Smooth muscle cell (in vitro differentiated cells): ENCODE measurements at regions not wholly inside any gene's neighbourhood (a gene's known extent, or its start where the extent isn't known, plus 50 kb on each side); places are given as distances from the start of the nearest gene placed in this dataset.

Experiments used
- DNase-seq: peaks from one replicate; lab custom pipeline; 2025; ENCODE audit not compliant: unreplicated experiment; lab: John Stamatoyannopoulos, UW
- H2AFZ ChIP-seq: fragments of 200-600 bp; sonication (generic); 2 replicates; pipeline ENCODE4 v1.6.0; 2016; ENCODE audit warnings: antibody characterized with exemption, low read depth, mild to moderate bottlenecking
- H3F3A ChIP-seq: fragments of 200-600 bp; sonication (generic); 2 replicates; pipeline ENCODE4 v1.6.0; 2017; ENCODE audit warnings: antibody characterized with exemption, low read depth
- H3K27ac ChIP-seq: fragments of 200-600 bp; sonication (generic); 2 replicates; pipeline ENCODE4 v1.5.1; 2016; ENCODE audit warnings: low read depth, mild to moderate bottlenecking
- H3K27me3 ChIP-seq: fragments of 200-600 bp; sonication (generic); 2 replicates; pipeline ENCODE4 v1.6.1; 2016; ENCODE audit warnings: low read depth, mild to moderate bottlenecking
- H3K36me3 ChIP-seq: fragments of 200-600 bp; sonication (generic); 2 replicates; pipeline ENCODE4 v1.5.1; 2016; ENCODE audit warnings: low read depth
- H3K4me1 ChIP-seq: fragments of 200-600 bp; sonication (generic); 2 replicates; pipeline ENCODE4 v1.5.1; 2016; ENCODE audit warnings: low read depth
- H3K4me2 ChIP-seq: fragments of 200-600 bp; sonication (generic); 2 replicates; pipeline ENCODE4 v1.6.0; 2016; ENCODE audit warnings: mild to moderate bottlenecking
- H3K4me3 ChIP-seq: fragments of 200-600 bp; sonication (generic); 2 replicates; pipeline ENCODE4 v1.5.1; 2016; ENCODE audit warnings: mild to moderate bottlenecking
- H3K79me2 ChIP-seq: fragments of 200-600 bp; sonication (generic); 2 replicates; pipeline ENCODE4 v1.6.0; 2016; ENCODE audit warnings: low read depth, mild to moderate bottlenecking
- H3K9ac ChIP-seq: fragments of 200-600 bp; sonication (generic); 2 replicates; pipeline ENCODE4 v1.6.0; 2016; ENCODE audit warnings: low read depth
- H3K9me3 ChIP-seq: fragments of 200-600 bp; sonication (generic); replicated peaks from 2 replicates; pipeline ENCODE4 v1.5.1; 2016; ENCODE audit warnings: low read depth
- H4K20me1 ChIP-seq: fragments of 200-600 bp; sonication (generic); 2 replicates; pipeline ENCODE4 v1.6.0; 2016; ENCODE audit warnings: low read depth
- WGBS: methylation state at CpG from one replicate; pipeline ENCODE4 v1.1.7; 2016; ENCODE audit warnings: low lambda C conversion rate; 5-methylcytosine and 5-hydroxymethylcytosine counted together
- TF ChIP-seq, protein P1 (sequence below): fragments of 200-600 bp; sonication (generic); IDR thresholded peaks from 2 replicates; pipeline ENCODE4 v1.5.1; 2017; ENCODE audit warnings: borderline replicate concordance, mild to moderate bottlenecking, antibody characterized with exemption; ENCODE audit not compliant: insufficient read depth, poor library complexity, severe bottlenecking

DNA sequence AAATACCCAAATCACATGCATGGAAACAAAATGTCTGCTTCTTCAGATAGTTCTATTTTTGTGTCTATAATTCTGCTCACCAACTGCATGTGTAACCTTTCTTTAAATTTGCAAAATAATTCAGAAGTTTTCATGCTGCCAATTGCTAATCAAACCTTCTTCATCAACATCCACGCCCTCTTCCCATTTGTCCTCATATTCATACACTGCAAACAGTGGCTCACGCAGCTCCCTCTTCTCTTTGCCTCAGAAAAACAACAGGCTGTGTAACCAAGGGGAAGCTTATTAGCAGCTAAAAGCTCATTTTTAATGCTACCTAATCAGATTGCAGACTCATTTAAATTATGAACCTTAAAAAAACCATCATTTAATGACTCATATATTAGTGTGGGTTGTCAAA lies 555.0 kb upstream of the EPHA7 start:
- H3F3A ChIP-seq, result no peaks in the 10 kb centered on the region
- no peak overlapping the region for H3K4me2 ChIP-seq
- no peaks in the 10 kb centered on the region for H3K27me3 ChIP-seq
- TF ChIP-seq, protein P1, sequence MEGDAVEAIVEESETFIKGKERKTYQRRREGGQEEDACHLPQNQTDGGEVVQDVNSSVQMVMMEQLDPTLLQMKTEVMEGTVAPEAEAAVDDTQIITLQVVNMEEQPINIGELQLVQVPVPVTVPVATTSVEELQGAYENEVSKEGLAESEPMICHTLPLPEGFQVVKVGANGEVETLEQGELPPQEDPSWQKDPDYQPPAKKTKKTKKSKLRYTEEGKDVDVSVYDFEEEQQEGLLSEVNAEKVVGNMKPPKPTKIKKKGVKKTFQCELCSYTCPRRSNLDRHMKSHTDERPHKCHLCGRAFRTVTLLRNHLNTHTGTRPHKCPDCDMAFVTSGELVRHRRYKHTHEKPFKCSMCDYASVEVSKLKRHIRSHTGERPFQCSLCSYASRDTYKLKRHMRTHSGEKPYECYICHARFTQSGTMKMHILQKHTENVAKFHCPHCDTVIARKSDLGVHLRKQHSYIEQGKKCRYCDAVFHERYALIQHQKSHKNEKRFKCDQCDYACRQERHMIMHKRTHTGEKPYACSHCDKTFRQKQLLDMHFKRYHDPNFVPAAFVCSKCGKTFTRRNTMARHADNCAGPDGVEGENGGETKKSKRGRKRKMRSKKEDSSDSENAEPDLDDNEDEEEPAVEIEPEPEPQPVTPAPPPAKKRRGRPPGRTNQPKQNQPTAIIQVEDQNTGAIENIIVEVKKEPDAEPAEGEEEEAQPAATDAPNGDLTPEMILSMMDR, result no peak
- no peaks in the 10 kb centered on the region for H3K4me1 ChIP-seq
- H3K27ac ChIP-seq, result no peak overlapping the region
- H3K36me3 ChIP-seq, result no peaks in the 10 kb centered on the region
- no peak for DNase-seq
- WGBS, result 87% methylated on average over 2 of the region's 2 CpGs
- no peak overlapping the region for H2AFZ ChIP-seq
- H3K9ac ChIP-seq, result no peak overlapping the region
- no peaks in the 10 kb centered on the region for H3K9me3 ChIP-seq
- H3K4me3 ChIP-seq, result no peak overlapping the region
- H4K20me1 ChIP-seq, result no peaks in the 10 kb centered on the region
- no peaks in the 10 kb centered on the region for H3K79me2 ChIP-seq

DNA sequence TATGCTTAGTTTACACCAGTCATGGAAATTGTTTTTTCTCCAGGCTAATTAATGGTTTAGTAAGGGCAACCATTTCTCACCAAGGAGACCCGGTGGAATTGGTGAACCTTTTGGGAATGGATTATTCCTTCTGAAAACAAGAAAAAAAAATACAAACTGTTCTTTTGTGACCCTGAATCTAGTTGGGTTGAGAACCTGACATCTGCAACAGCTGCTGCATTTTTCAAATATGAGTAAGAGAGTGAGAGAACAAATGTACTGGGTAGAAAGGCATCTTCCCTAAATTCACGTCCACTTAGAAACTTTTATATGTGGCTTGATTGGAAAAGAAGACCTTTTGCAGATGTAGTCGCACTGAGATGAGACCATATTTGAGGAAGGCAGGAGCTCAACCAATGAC lies 553.4 kb upstream of the EPHA7 start:
- Histone ChIP-seq H3K4me2 (no peak overlapping the region), H4K20me1 (no peaks in the 10 kb centered on the region), H3K36me3 (no peaks in the 10 kb centered on the region), H3K27me3 (no peaks in the 10 kb centered on the region), H3K9ac (no peak overlapping the region), H2AFZ (no peak overlapping the region), H3K4me1 (no peaks in the 10 kb centered on the region), H3F3A (no peaks in the 10 kb centered on the region), H3K4me3 (no peak overlapping the region), H3K27ac (no peak overlapping the region), H3K79me2 (no peaks in the 10 kb centered on the region), H3K9me3 (no peaks in the 10 kb centered on the region)
- no peak for DNase-seq
- TF ChIP-seq, protein P1, result no peak
- WGBS, result 85% methylated on average over 3 of the region's 3 CpGs

DNA sequence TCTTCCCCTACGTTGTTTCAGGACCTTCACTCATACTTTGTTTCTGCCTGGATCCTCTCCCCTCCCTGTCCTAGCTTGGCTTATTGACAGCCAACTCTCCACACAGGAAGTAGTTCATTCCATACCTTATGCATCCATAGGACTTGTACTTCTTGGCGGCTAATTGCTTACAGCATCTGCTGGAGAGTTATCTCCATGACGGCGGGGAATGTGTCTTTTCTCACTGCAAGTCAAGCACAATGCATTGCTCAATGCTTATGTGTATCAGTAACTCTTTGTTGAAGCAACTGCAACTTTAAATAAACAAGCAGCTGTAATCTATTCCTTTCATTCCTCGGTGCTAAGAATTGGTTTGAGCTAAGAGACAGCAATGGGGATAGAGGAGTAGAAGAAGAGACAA lies 551.3 kb upstream of the EPHA7 start:
- no peak overlapping the region for H3K9ac ChIP-seq
- TF ChIP-seq, protein P1, result no peak
- no peak for DNase-seq
- H3K4me3 ChIP-seq, result no peak overlapping the region
- no peaks in the 10 kb centered on the region for H3K9me3 ChIP-seq
- no peaks in the 10 kb centered on the region for H3K36me3 ChIP-seq
- H3K27ac ChIP-seq, result no peak overlapping the region
- no peaks in the 10 kb centered on the region for H3K27me3 ChIP-seq
- no peaks in the 10 kb centered on the region for H4K20me1 ChIP-seq
- no peaks in the 10 kb centered on the region for H3K79me2 ChIP-seq
- no peaks in the 10 kb centered on the region for H3K4me1 ChIP-seq
- H2AFZ ChIP-seq, result no peak overlapping the region
- no peaks in the 10 kb centered on the region for H3F3A ChIP-seq
- H3K4me2 ChIP-seq, result no peak overlapping the region
- 65% methylated on average over 5 of the region's 5 CpGs for WGBS

DNA sequence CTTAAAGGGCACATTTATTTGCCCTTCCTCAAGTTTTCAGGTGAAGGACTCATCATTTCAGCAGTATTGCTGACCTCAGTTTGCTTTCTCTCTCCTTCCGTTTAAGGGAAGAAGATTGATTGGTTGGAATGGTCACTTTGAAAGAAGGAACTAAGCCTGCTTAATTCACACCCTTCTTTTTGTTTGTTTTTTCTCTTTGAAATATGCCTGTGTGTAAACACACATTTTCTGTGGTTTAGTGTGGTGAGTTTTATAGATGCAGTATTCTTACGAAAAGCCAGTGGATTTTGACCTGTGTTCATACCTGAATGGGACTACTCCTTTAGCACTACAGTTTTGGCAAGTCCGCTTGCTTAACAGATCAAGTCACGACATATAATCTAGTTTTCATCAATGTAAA lies 548.8 kb upstream of the EPHA7 start:
- Histone ChIP-seq H3K36me3 (no peaks in the 10 kb centered on the region), H3K9me3 (no peaks in the 10 kb centered on the region), H3K4me1 (no peaks in the 10 kb centered on the region), H3K4me3 (no peak overlapping the region), H3K27ac (no peak overlapping the region), H3K79me2 (no peaks in the 10 kb centered on the region), H3K4me2 (no peak overlapping the region), H4K20me1 (no peaks in the 10 kb centered on the region), H3K27me3 (no peaks in the 10 kb centered on the region), H3K9ac (no peak overlapping the region), H2AFZ (no peak overlapping the region), H3F3A (no peaks in the 10 kb centered on the region)
- no peak for DNase-seq
- TF ChIP-seq, protein P1, result no peak
- WGBS, result 87% methylated on average over 4 of the region's 4 CpGs
